ENCODE measurements at regions not wholly inside any gene's neighbourhood (a gene's known extent, or its start where the extent isn't known, plus 50 kb on each side); places are given as distances from the start of the nearest gene placed in this dataset.

- Histone ChIP-seq H3K27ac (no peak overlapping the region), H2AFZ (no peak overlapping the region), H3K36me3 (replicated peaks; ENCODE audit: insufficient read depth, low read depth) (no peaks in the 10 kb centered on the region), H3K4me2 (no peak overlapping the region), H3K9me2 (replicated peaks; ENCODE audit: insufficient read depth) (no peaks in the 10 kb centered on the region), H4K20me1 (ENCODE audit: insufficient read depth, poor library complexity, severe bottlenecking) (no peaks in the 10 kb centered on the region), H3K4me1 (ENCODE audit: insufficient read depth) (peaks cover 6% of the 10 kb centered on the region), H3K4me3 (no peak overlapping the region), H3K79me2 (no peaks in the 10 kb centered on the region), H3K27me3 (peaks cover 39% of the 10 kb centered on the region), H3K9me3 (ENCODE audit: low read depth) (no peaks in the 10 kb centered on the region)
- 89% methylated on average over 3 of the region's 3 CpGs for WGBS (ENCODE audit: low lambda C conversion rate, missing lambda C conversion rate)
- TF ChIP-seq EZH2phosphoT487 (IDR thresholded peaks at IDR 0.05; ENCODE audit: low read depth, severe bottlenecking, unreplicated experiment): no peak
- TF ChIP-seq CTCF (IDR thresholded peaks at IDR 0.05; ENCODE audit: poor library complexity): no peak
- TF ChIP-seq EZH2 (IDR thresholded peaks at IDR 0.05; ENCODE audit: borderline replicate concordance): no peak
- DNase-seq (ENCODE audit: low spot score): no peak
Measured at GRCh38 chr15:60122691-60123090, 118.6 kb downstream of the FOXB1 start.

GRCh38 chr15:60124460-60125070, 120.5 kb downstream of the FOXB1 start:
- no peaks in the 10 kb centered on the region for H3K36me3 ChIP-seq (replicated peaks; ENCODE audit: insufficient read depth, low read depth)
- no peak overlapping the region for H3K27ac ChIP-seq
- no peak for TF ChIP-seq CTCF (IDR thresholded peaks at IDR 0.05; ENCODE audit: poor library complexity)
- no peak overlapping the region for H3K4me3 ChIP-seq
- H3K27me3 ChIP-seq: peaks cover 20% of the 10 kb centered on the region
- 82% methylated on average over 6 of the region's 6 CpGs for WGBS (ENCODE audit: low lambda C conversion rate, missing lambda C conversion rate)
- H2AFZ ChIP-seq: no peak overlapping the region
- no peak for DNase-seq (ENCODE audit: low spot score)
- no peaks in the 10 kb centered on the region for H3K9me3 ChIP-seq (ENCODE audit: low read depth)
- no peaks in the 10 kb centered on the region for H4K20me1 ChIP-seq (ENCODE audit: insufficient read depth, poor library complexity, severe bottlenecking)
- H3K4me2 ChIP-seq: no peak overlapping the region
- H3K4me1 ChIP-seq (ENCODE audit: insufficient read depth): peaks cover 6% of the 10 kb centered on the region
- H3K9me2 ChIP-seq (replicated peaks; ENCODE audit: insufficient read depth): no peaks in the 10 kb centered on the region
- no peaks in the 10 kb centered on the region for H3K79me2 ChIP-seq

GRCh38 chr15:60125334-60125733, 121.2 kb downstream of the FOXB1 start:
- Histone ChIP-seq H3K9me3 (ENCODE audit: low read depth) (no peaks in the 10 kb centered on the region), H3K27ac (no peak overlapping the region), H3K4me2 (no peak overlapping the region)

More at GRCh38 chr15:60125334-60125733, 121.2 kb downstream of the FOXB1 start:
- WGBS (ENCODE audit: low lambda C conversion rate, missing lambda C conversion rate): 75% methylated on average over 7 of the region's 7 CpGs
- Histone ChIP-seq H3K27me3 (peaks cover 12% of the 10 kb centered on the region), H3K79me2 (no peaks in the 10 kb centered on the region), H3K4me1 (ENCODE audit: insufficient read depth) (peaks cover 6% of the 10 kb centered on the region), H4K20me1 (ENCODE audit: insufficient read depth, poor library complexity, severe bottlenecking) (no peaks in the 10 kb centered on the region), H3K9me2 (replicated peaks; ENCODE audit: insufficient read depth) (no peaks in the 10 kb centered on the region), H3K36me3 (replicated peaks; ENCODE audit: insufficient read depth, low read depth) (no peaks in the 10 kb centered on the region), H2AFZ (no peak overlapping the region), H3K4me3 (no peak overlapping the region)
- TF ChIP-seq EZH2 (IDR thresholded peaks at IDR 0.05; ENCODE audit: borderline replicate concordance): no peak
- no peak for TF ChIP-seq EZH2phosphoT487 (IDR thresholded peaks at IDR 0.05; ENCODE audit: low read depth, severe bottlenecking, unreplicated experiment)
- TF ChIP-seq CTCF (IDR thresholded peaks at IDR 0.05; ENCODE audit: poor library complexity): no peak
- no peak for DNase-seq (ENCODE audit: low spot score)

All from hepatocyte (in vitro differentiated cells).